Erythroblast (primary cell): ENCODE measurements at regions not wholly inside any gene's neighbourhood (a gene's known extent, or its start where the extent isn't known, plus 50 kb on each side); places are given as distances from the start of the nearest gene placed in this dataset.

ENCODE experiments used
- GATA1 ChIP-seq: IDR thresholded peaks from 2 replicates; pipeline ENCODE4 v1.6.1; 2011; ENCODE audit warnings: low read depth, mild to moderate bottlenecking, control low read depth, low read length, moderate library complexity
- POLR2A ChIP-seq: IDR thresholded peaks from 2 replicates; pipeline ENCODE4 v1.6.1; 2011; ENCODE audit warnings: mild to moderate bottlenecking, low read length

DNA sequence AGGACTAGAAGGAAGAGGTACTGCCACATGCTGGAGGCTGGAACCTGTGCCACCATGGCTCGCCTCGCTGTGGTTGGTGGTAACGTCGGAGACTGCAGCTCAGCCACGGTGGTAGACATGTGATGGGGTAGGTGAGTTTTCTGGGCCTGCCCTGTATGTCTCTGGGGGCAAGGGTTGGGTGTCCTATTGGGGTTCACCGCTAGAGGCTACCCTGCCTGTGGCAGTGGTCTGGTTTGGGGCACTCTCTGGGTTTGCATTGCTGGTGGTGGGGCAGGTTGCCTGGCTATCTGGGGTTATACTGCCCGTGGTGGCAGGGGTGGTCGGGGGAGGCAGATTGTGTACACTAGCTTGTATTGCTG lies 79.3 kb upstream of the KCNJ18 start:
- no peak for TF ChIP-seq POLR2A
- no peak for TF ChIP-seq GATA1
